OCI-LY3 (cell line): ENCODE measurements at regions not wholly inside any gene's neighbourhood (a gene's known extent, or its start where the extent isn't known, plus 50 kb on each side); places are given as distances from the start of the nearest gene placed in this dataset.

ENCODE experiments used
- H2AFZ ChIP-seq: fragments of 200-600, 300-600 bp; shearing (Covaris generic); 2 replicates; pipeline ENCODE4 v1.6.0; 2014; ENCODE audit warnings: antibody characterized with exemption, low read depth, low read length
- H3K27ac ChIP-seq: fragments of 200-600, 300-600 bp; sonication (generic); 2 replicates; pipeline ENCODE4 v1.5.1; 2014; ENCODE audit warnings: mild to moderate bottlenecking, low read length, moderate library complexity, mixed read lengths
- H3K27me3 ChIP-seq: fragments of 200-600, 300-600 bp; sonication (generic); 2 replicates; pipeline ENCODE4 v1.6.1; 2014; ENCODE audit warnings: low read depth, low read length, mixed read lengths
- H3K36me3 ChIP-seq: fragments of 200-600, 300-600 bp; sonication (generic); replicated peaks from 2 replicates; pipeline ENCODE3; 2014; ENCODE audit warnings: low read depth, low read length, mixed read lengths
- H3K4me1 ChIP-seq: fragments of 300-600, 200-600 bp; sonication (generic); 2 replicates; pipeline ENCODE4 v1.6.1; 2014; ENCODE audit warnings: low read length, mixed read lengths
- H3K4me2 ChIP-seq: fragments of 200-600, 300-600 bp; sonication (generic); 2 replicates; pipeline ENCODE4 v1.6.1; 2014; ENCODE audit warnings: low read length, mixed read lengths
- H3K4me3 ChIP-seq: fragments of 300-600, 200-600 bp; sonication (generic); 2 replicates; pipeline ENCODE4 v1.5.1; 2014; ENCODE audit warnings: antibody characterized with exemption, mild to moderate bottlenecking, low read length, moderate library complexity
- H3K79me2 ChIP-seq: fragments of 300-600, 200-600 bp; shearing (Covaris generic); 2 replicates; pipeline ENCODE4 v1.6.1; 2014; ENCODE audit warnings: mild to moderate bottlenecking, low read length, mixed read lengths
- H3K9ac ChIP-seq: fragments of 300-600, 200-600 bp; shearing (Covaris generic); 2 replicates; pipeline ENCODE4 v1.6.0; 2014; ENCODE audit warnings: mild to moderate bottlenecking, low read length, moderate library complexity
- H3K9me3 ChIP-seq: fragments of 200-600, 300-600 bp; shearing (Covaris generic); 2 replicates; pipeline ENCODE4 v1.6.1; 2014; ENCODE audit warnings: low read length, mixed read lengths; ENCODE audit not compliant: insufficient read depth
- H4K20me1 ChIP-seq: fragments of 200-600, 300-600 bp; sonication (generic); 2 replicates; pipeline ENCODE4 v1.6.1; 2016; ENCODE audit warnings: low read length, mixed read lengths; ENCODE audit not compliant: insufficient read depth
- EZH2phosphoT487 ChIP-seq: fragments of 200-600 bp; shearing (Covaris generic); IDR thresholded peaks from 2 replicates; pipeline ENCODE4 v1.6.1; 2018; ENCODE audit warnings: antibody characterized with exemption, mixed run types, low read depth
- TF ChIP-seq, protein P1 (sequence below): fragments of 200-600, 300-600 bp; sonication (generic); IDR thresholded peaks from 2 replicates; pipeline ENCODE4 v1.5.1; 2014; ENCODE audit warnings: antibody characterized with exemption, low read length, low read depth

DNA sequence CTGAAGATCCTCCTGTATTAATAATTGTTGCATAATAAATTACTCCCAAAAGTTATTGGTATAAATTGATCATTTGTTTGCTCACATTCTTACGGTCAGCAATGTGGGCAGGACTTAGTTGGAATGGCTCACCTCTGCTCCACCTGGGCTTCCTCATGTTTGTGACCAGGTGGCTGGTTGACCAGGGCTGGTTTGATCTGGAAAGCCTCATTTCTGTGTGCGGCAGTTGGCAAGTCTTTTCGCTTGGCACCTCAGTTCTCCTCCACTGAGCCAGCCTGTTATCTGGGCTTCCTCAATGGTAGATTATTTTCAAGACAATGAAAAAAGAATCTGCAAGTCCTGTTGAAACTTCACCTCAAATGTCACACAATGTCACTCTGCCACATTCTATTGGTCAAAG lies 301.1 kb downstream of the TBL1XR1 start:
- H3K9ac ChIP-seq, result no peak overlapping the region

GRCh38 chr3:176879710-176880109 lies 317.6 kb downstream of the TBL1XR1 start:
- no peaks in the 10 kb centered on the region for H3K36me3 ChIP-seq
- no peaks in the 10 kb centered on the region for H3K9me3 ChIP-seq
- no peak overlapping the region for H3K27ac ChIP-seq
- no peak for TF ChIP-seq EZH2phosphoT487
- TF ChIP-seq, protein P1, sequence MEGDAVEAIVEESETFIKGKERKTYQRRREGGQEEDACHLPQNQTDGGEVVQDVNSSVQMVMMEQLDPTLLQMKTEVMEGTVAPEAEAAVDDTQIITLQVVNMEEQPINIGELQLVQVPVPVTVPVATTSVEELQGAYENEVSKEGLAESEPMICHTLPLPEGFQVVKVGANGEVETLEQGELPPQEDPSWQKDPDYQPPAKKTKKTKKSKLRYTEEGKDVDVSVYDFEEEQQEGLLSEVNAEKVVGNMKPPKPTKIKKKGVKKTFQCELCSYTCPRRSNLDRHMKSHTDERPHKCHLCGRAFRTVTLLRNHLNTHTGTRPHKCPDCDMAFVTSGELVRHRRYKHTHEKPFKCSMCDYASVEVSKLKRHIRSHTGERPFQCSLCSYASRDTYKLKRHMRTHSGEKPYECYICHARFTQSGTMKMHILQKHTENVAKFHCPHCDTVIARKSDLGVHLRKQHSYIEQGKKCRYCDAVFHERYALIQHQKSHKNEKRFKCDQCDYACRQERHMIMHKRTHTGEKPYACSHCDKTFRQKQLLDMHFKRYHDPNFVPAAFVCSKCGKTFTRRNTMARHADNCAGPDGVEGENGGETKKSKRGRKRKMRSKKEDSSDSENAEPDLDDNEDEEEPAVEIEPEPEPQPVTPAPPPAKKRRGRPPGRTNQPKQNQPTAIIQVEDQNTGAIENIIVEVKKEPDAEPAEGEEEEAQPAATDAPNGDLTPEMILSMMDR, result no peak
- H3K79me2 ChIP-seq, result no peaks in the 10 kb centered on the region
- H3K27me3 ChIP-seq, result no peaks in the 10 kb centered on the region
- H2AFZ ChIP-seq, result no peak overlapping the region
- H3K4me1 ChIP-seq, result peaks cover 3% of the 10 kb centered on the region; the same call in 1 of the 2 replicates
- no peak overlapping the region for H3K9ac ChIP-seq
- H3K4me2 ChIP-seq, result no peak overlapping the region
- no peaks in the 10 kb centered on the region for H4K20me1 ChIP-seq
- no peak overlapping the region for H3K4me3 ChIP-seq

More for the DNA sequence above, 301.1 kb downstream of the TBL1XR1 start:
- Histone ChIP-seq H3K4me3 (no peak overlapping the region), H3K79me2 (no peaks in the 10 kb centered on the region), H3K4me1 (no peaks in the 10 kb centered on the region), H4K20me1 (no peaks in the 10 kb centered on the region), H3K4me2 (no peak overlapping the region), H3K27me3 (no peaks in the 10 kb centered on the region), H3K9me3 (no peaks in the 10 kb centered on the region), H3K36me3 (no peaks in the 10 kb centered on the region), H2AFZ (no peak overlapping the region), H3K27ac (no peak overlapping the region)
- TF ChIP-seq, protein P1, result no peak
- no peak for TF ChIP-seq EZH2phosphoT487

- no peaks in the 10 kb centered on the region for H3K27me3 ChIP-seq
- no peak for TF ChIP-seq EZH2phosphoT487
- TF ChIP-seq, protein P1, result no peak
- H3K9me3 ChIP-seq, result no peaks in the 10 kb centered on the region
- peaks cover 3% of the 10 kb centered on the region for H3K36me3 ChIP-seq
- no peaks in the 10 kb centered on the region for H4K20me1 ChIP-seq
- H2AFZ ChIP-seq, result peak overlapping the region; percentile 89
- peaks cover 28% of the 10 kb centered on the region for H3K4me1 ChIP-seq
- peak overlapping the region; percentile 62; the same call in 1 of the 2 replicates for H3K4me2 ChIP-seq
- no peak overlapping the region for H3K9ac ChIP-seq
- no peaks in the 10 kb centered on the region for H3K79me2 ChIP-seq
- no peak overlapping the region for H3K4me3 ChIP-seq
- no peak overlapping the region for H3K27ac ChIP-seq
These were observed 324.0 kb downstream of the TBL1XR1 start for GRCh38 chr3:176873261-176873660.

DNA sequence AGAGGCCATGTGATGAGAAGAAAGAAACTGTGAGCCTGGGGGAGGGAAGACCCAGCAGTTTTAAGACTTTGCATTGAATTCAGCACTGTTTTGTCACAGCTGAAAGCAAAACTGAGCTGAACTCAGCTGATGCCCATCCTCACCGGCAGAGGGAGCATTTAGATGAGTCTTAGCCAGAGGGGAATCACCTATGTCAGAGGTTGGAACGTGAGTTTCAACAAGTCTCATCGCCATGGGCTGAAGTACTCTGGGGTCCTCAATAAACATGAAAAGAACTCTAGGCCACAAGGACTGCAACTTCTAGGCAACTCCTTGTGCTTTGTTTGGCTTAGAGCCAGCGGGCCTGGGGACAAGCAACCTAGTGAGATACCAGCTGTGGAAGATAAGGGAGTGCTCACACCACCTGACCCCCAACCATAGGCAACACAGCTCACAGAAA lies 324.5 kb downstream of the TBL1XR1 start:
- H3K79me2 ChIP-seq, result no peaks in the 10 kb centered on the region
- TF ChIP-seq, protein P1, result peak; percentile 91
- TF ChIP-seq EZH2phosphoT487, result no peak
- peak overlapping the region; percentile 89 for H2AFZ ChIP-seq
- no peaks in the 10 kb centered on the region for H3K27me3 ChIP-seq
- H3K27ac ChIP-seq, result no peak overlapping the region
- peak overlapping the region; percentile 62 for H3K4me2 ChIP-seq
- H3K4me3 ChIP-seq, result peak overlapping the region; percentile 14; the same call in 1 of the 2 replicates
- H3K4me1 ChIP-seq, result peaks cover 33% of the 10 kb centered on the region
- H3K9ac ChIP-seq, result peak overlapping the region; percentile 18; the same call in 1 of the 2 replicates
- H4K20me1 ChIP-seq, result no peaks in the 10 kb centered on the region
- H3K36me3 ChIP-seq, result peaks cover 3% of the 10 kb centered on the region
- no peaks in the 10 kb centered on the region for H3K9me3 ChIP-seq
